ENCODE measurements at regions not wholly inside any gene's neighbourhood (a gene's known extent, or its start where the extent isn't known, plus 50 kb on each side); places are given as distances from the start of the nearest gene placed in this dataset.

- TF ChIP-seq, protein P1, sequence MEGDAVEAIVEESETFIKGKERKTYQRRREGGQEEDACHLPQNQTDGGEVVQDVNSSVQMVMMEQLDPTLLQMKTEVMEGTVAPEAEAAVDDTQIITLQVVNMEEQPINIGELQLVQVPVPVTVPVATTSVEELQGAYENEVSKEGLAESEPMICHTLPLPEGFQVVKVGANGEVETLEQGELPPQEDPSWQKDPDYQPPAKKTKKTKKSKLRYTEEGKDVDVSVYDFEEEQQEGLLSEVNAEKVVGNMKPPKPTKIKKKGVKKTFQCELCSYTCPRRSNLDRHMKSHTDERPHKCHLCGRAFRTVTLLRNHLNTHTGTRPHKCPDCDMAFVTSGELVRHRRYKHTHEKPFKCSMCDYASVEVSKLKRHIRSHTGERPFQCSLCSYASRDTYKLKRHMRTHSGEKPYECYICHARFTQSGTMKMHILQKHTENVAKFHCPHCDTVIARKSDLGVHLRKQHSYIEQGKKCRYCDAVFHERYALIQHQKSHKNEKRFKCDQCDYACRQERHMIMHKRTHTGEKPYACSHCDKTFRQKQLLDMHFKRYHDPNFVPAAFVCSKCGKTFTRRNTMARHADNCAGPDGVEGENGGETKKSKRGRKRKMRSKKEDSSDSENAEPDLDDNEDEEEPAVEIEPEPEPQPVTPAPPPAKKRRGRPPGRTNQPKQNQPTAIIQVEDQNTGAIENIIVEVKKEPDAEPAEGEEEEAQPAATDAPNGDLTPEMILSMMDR (IDR thresholded peaks at IDR 0.05), result peak; percentile 94
- TF ChIP-seq ZFX (IDR thresholded peaks at IDR 0.05; ENCODE audit: borderline replicate concordance), result no peak
Measured at GRCh38 chr21:38733972-38734546, 71.7 kb upstream of the ETS2 start.
